Stomach (tissue), 4 donors: ENCODE measurements at regions not wholly inside any gene's neighbourhood (a gene's known extent, or its start where the extent isn't known, plus 50 kb on each side); places are given as distances from the start of the nearest gene placed in this dataset.

ENCODE experiments used
- CTCF ChIP-seq, 7 experiments: fragments of 450-650 bp in 4 of 7; fragments of 200-600 bp in 3 of 7; sonication (generic) in 3 of 7; IDR thresholded peaks; one replicate each; pipeline ENCODE4 v1.5.1; 2016 to 2019; ENCODE audit warnings: antibody characterized with exemption in 7 of 7, control low read depth in 2 of 7, mild to moderate bottlenecking in 1 of 7
- EP300 ChIP-seq: sonication (generic); formaldehyde crosslinking; IDR thresholded peaks from one replicate; pipeline ENCODE4 v1.6.1; 2017; ENCODE audit warnings: antibody characterized with exemption
- POLR2AphosphoS5 ChIP-seq, 3 donors: sonication (generic); formaldehyde crosslinking; IDR thresholded peaks; one replicate each; pipeline ENCODE4 v1.6.1; 2016; ENCODE audit warnings: antibody characterized with exemption in 3 of 3

DNA sequence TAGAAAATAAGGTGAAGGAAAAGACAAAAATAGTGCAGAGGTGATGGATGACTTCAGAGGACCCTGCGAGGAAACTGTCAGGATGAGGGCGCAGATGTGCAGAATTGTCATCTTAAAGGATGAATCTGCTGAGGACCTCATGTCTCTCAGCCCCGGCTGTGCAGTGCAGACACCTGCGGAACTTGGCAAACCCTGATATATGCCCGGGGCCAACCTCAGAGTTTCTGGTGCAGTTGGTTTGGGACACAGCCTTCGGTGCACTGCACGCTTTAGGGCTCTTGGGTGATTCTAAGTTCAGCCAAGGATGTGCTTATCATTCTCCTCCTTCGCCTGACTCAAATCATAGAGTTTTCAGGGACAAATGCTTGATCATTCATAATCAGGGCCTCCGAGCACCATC lies 310.1 kb downstream of the TCERG1L start:
- TF ChIP-seq CTCF (IDR thresholded peaks at IDR 0.05) (no peak), POLR2AphosphoS5 (IDR thresholded peaks at IDR 0.05) (no peak), EP300 (no peak)
